ENCODE measurements at regions not wholly inside any gene's neighbourhood (a gene's known extent, or its start where the extent isn't known, plus 50 kb on each side); places are given as distances from the start of the nearest gene placed in this dataset.

GRCh38 chrX:805988-806387 is 175.4 kb downstream of the SHOX start:
- TF ChIP-seq EZH2 (IDR thresholded peaks at IDR 0.05; ENCODE audit: borderline replicate concordance, low read length) (no peak), CTCF (conservative IDR thresholded peaks at IDR 0.05 in 1 of 2, IDR thresholded peaks at IDR 0.05 in 1 of 2; ENCODE audit: extremely low read depth in 1 of 2, insufficient read depth in 1 of 2, low read depth in 1 of 2, low read length in 2 of 2) (no peak)

All from mammary epithelial cell (primary cell).